CD14-positive monocyte (primary cell): ENCODE measurements at regions not wholly inside any gene's neighbourhood (a gene's known extent, or its start where the extent isn't known, plus 50 kb on each side); places are given as distances from the start of the nearest gene placed in this dataset.

ENCODE experiments used
- DNase-seq, 3 donors: peaks; one replicate each; pipeline ENCODE4 v3.0.0-alpha.2; 2011 to 2022
- H2AFZ ChIP-seq: 2 replicates; pipeline ENCODE4 v1.6.0; 2012; ENCODE audit warnings: mild to moderate bottlenecking, low read depth, low read length, inconsistent platforms; ENCODE audit not compliant: insufficient read depth, poor library complexity, severe bottlenecking
- H3K27ac ChIP-seq, 2 donors: 1 replicate in 1 of 2; 2 replicates in 1 of 2; pipeline ENCODE4 v1.5.1; 2012 to 2013; ENCODE audit warnings: low read length in 2 of 2, control low read depth in 1 of 2, inconsistent platforms in 1 of 2, low read depth in 1 of 2, mild to moderate bottlenecking in 1 of 2
- H3K27me3 ChIP-seq, 2 donors: one replicate each; pipeline versions ENCODE4 v1.6.0 to v1.6.1; 2011 to 2013; ENCODE audit warnings: low read length in 2 of 2; ENCODE audit not compliant: control insufficient read depth in 2 of 2, insufficient read depth in 2 of 2
- H3K36me3 ChIP-seq, 2 donors: replicated peaks in 1 of 2; 1 replicate in 1 of 2; 2 replicates in 1 of 2; pipeline versions ENCODE4 v1.5.1 to v1.6.1; 2012 to 2013; ENCODE audit warnings: low read length in 2 of 2, control low read depth in 1 of 2, inconsistent platforms in 1 of 2, mild to moderate bottlenecking in 1 of 2; ENCODE audit not compliant: insufficient read depth in 2 of 2, control insufficient read depth in 1 of 2
- H3K4me1 ChIP-seq, 2 donors: 1 replicate in 1 of 2; 2 replicates in 1 of 2; pipeline versions ENCODE4 v1.5.1 to v1.6.1; 2012 to 2013; ENCODE audit warnings: low read length in 2 of 2, control low read depth in 1 of 2, inconsistent platforms in 1 of 2, mild to moderate bottlenecking in 1 of 2, moderate library complexity in 1 of 2; ENCODE audit not compliant: insufficient read depth in 2 of 2, control insufficient read depth in 1 of 2
- H3K4me2 ChIP-seq: replicated peaks from 2 replicates; pipeline ENCODE3; 2012; ENCODE audit warnings: low read length, moderate library complexity, mild to moderate bottlenecking; ENCODE audit not compliant: poor library complexity, severe bottlenecking; ENCODE audit errors: extremely low read depth
- H3K4me3 ChIP-seq, 3 experiments: fragments of 200-600 bp in 1 of 3; sonication (generic) in 1 of 3; replicated peaks in 1 of 3; 1 replicate in 2 of 3; 2 replicates in 1 of 3; pipeline ENCODE4 v1.5.1; 2011 to 2013; ENCODE audit warnings: low read length in 3 of 3, mild to moderate bottlenecking in 3 of 3, control low read depth in 2 of 3, low read depth in 2 of 3, inconsistent platforms in 1 of 3, moderate library complexity in 1 of 3
- H3K79me2 ChIP-seq: 2 replicates; pipeline ENCODE4 v1.6.0; 2012; ENCODE audit warnings: mild to moderate bottlenecking, control low read depth, inconsistent platforms, low read length, moderate library complexity; ENCODE audit not compliant: insufficient read depth
- H3K9ac ChIP-seq: 2 replicates; pipeline ENCODE4 v1.6.0; 2017; ENCODE audit warnings: low read length, mild to moderate bottlenecking; ENCODE audit not compliant: insufficient read depth, poor library complexity, severe bottlenecking
- H3K9me3 ChIP-seq, 2 donors: replicated peaks in 1 of 2; 1 replicate in 1 of 2; 2 replicates in 1 of 2; pipeline versions ENCODE4 v1.5.1 to v1.6.1; 2012 to 2013; ENCODE audit warnings: low read length in 2 of 2, control low read depth in 1 of 2; ENCODE audit not compliant: control insufficient read depth in 1 of 2, insufficient read depth in 1 of 2
- H4K20me1 ChIP-seq: 2 replicates; pipeline ENCODE4 v1.6.0; 2012; ENCODE audit warnings: mild to moderate bottlenecking, low read length, control low read depth, moderate library complexity; ENCODE audit not compliant: insufficient read depth
- H3K27ac Mint-ChIP-seq, 7 donors: one replicate each; pipeline ENCODE4 v1.8.0; 2020; ENCODE audit warnings: mild to moderate bottlenecking in 7 of 7, mixed read lengths in 7 of 7, moderate library complexity in 6 of 7, inconsistent platforms in 2 of 7
- H3K27me3 Mint-ChIP-seq, 3 donors: one replicate each; pipeline ENCODE4 v1.8.0; 2021 to 2022; ENCODE audit warnings: low read depth in 3 of 3, mild to moderate bottlenecking in 3 of 3, mixed read lengths in 3 of 3, moderate library complexity in 3 of 3, inconsistent platforms in 1 of 3
- H3K36me3 Mint-ChIP-seq, 2 donors: one replicate each; pipeline ENCODE4 v1.8.0; 2020; ENCODE audit warnings: mixed read lengths in 2 of 2, inconsistent platforms in 1 of 2, mild to moderate bottlenecking in 1 of 2
- H3K4me1 Mint-ChIP-seq: one replicate; pipeline ENCODE4 v1.8.0; 2020; ENCODE audit warnings: mild to moderate bottlenecking, mixed read lengths
- H3K4me3 Mint-ChIP-seq, 2 donors: one replicate each; pipeline ENCODE4 v1.8.0; 2020; ENCODE audit warnings: mild to moderate bottlenecking in 2 of 2, mixed read lengths in 2 of 2, moderate library complexity in 1 of 2
- H3K9me3 Mint-ChIP-seq, 7 donors: one replicate each; pipeline ENCODE4 v1.8.0; 2020 to 2022; ENCODE audit warnings: mixed read lengths in 7 of 7, mild to moderate bottlenecking in 6 of 7, moderate library complexity in 6 of 7, inconsistent platforms in 2 of 7
- CTCF ChIP-seq: fragments of 200-600 bp; IDR thresholded peaks from one replicate; pipeline ENCODE4 v1.8.0; 2022; ENCODE audit warnings: antibody characterized with exemption, mild to moderate bottlenecking
- WGBS: methylation state at CpG from one replicate; pipeline ENCODE4 v1.1.5; 2013; ENCODE audit warnings: missing lambda C conversion rate; ENCODE audit not compliant: insufficient coverage; 5-methylcytosine and 5-hydroxymethylcytosine counted together
- intact Hi-C, 2 donors: fragments of 100-400 bp; cut with micrococcal nuclease; formaldehyde crosslinking; loops; one replicate each; pipeline versions ENCODE4 v1.15.0 to v1.15.1; 2023

GRCh38 chr4:125401784-125402183 lies 87.0 kb downstream of the FAT4 start:
- no peaks in the 10 kb centered on the region for H3K27me3 Mint-ChIP-seq
- no peaks in the 10 kb centered on the region for H3K4me1 Mint-ChIP-seq
- Histone ChIP-seq H3K4me3 (no peak overlapping the region), H3K27ac (no peak overlapping the region), H4K20me1 (no peaks in the 10 kb centered on the region), H3K4me2 (no peak overlapping the region), H3K36me3 (no peaks in the 10 kb centered on the region), H3K4me1 (no peaks in the 10 kb centered on the region), H3K9ac (no peak overlapping the region), H2AFZ (no peak overlapping the region), H3K79me2 (no peaks in the 10 kb centered on the region), H3K27me3 (no peaks in the 10 kb centered on the region), H3K9me3 (no peaks in the 10 kb centered on the region)
- intact Hi-C loops: no loop called here
- WGBS: no CpG with 5 or more reads among the region's 2 CpGs
- DNase-seq: no peak
- peaks cover 0 to 3% (median 0%) of the 10 kb centered on the region in 7 donors for H3K9me3 Mint-ChIP-seq
- H3K4me3 Mint-ChIP-seq: no peak overlapping the region
- no peak overlapping the region for H3K27ac Mint-ChIP-seq
- TF ChIP-seq CTCF: no peak
- H3K36me3 Mint-ChIP-seq: no peaks in the 10 kb centered on the region

DNA sequence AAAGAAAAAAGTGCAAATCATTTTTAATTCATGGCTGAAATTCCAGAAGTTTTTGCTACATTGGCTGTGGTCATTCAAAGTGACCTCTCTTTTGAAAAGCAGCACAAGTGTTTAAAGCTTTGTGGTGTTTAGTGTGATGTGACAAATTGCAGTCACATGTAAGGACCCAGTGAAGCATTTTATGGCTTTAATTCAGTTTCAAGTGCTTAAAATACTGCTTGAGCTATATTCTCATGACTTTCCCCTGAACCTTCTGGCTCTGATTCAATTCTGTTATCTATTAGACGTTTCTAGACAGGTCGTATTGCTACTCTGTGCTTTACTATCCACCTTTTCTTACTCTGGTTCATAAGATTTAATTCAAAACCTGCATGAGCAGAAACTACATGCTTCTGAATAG lies 105.8 kb downstream of the FAT4 start:
- Mint-ChIP-seq H3K27ac (no peak overlapping the region), H3K27me3 (no peaks in the 10 kb centered on the region), H3K4me1 (no peaks in the 10 kb centered on the region), H3K9me3 (peaks cover 0 to 10% (median 7%) of the 10 kb centered on the region in 7 donors), H3K4me3 (no peak overlapping the region), H3K36me3 (no peaks in the 10 kb centered on the region)
- Histone ChIP-seq H2AFZ (no peak overlapping the region), H3K27me3 (no peaks in the 10 kb centered on the region), H3K9me3 (peaks cover 0 to 7% of the 10 kb centered on the region in 2 donors), H3K4me3 (no peak overlapping the region), H3K36me3 (no peaks in the 10 kb centered on the region), H3K4me1 (no peaks in the 10 kb centered on the region), H3K79me2 (no peaks in the 10 kb centered on the region), H3K4me2 (no peak overlapping the region), H3K9ac (no peak overlapping the region), H4K20me1 (no peaks in the 10 kb centered on the region), H3K27ac (no peak overlapping the region)
- intact Hi-C loops: no loop called here
- TF ChIP-seq CTCF: no peak
- WGBS: no CpG with 5 or more reads among the region's 2 CpGs
- DNase-seq: no peak
